HG02642 (cell line): ENCODE measurements at regions not wholly inside any gene's neighbourhood (a gene's known extent, or its start where the extent isn't known, plus 50 kb on each side); places are given as distances from the start of the nearest gene placed in this dataset.

ENCODE experiments used
- ATAC-seq: cut with Tn5 transposase; IDR thresholded peaks from one replicate; pipeline ENCODE4 v1.9.1; 2021; ENCODE audit warnings: mild to moderate bottlenecking; ENCODE audit not compliant: unreplicated experiment, poor library complexity

GRCh38 chr14:76974365-76974764, 54.1 kb downstream of the IRF2BPL start:
- no peak for ATAC-seq

DNA sequence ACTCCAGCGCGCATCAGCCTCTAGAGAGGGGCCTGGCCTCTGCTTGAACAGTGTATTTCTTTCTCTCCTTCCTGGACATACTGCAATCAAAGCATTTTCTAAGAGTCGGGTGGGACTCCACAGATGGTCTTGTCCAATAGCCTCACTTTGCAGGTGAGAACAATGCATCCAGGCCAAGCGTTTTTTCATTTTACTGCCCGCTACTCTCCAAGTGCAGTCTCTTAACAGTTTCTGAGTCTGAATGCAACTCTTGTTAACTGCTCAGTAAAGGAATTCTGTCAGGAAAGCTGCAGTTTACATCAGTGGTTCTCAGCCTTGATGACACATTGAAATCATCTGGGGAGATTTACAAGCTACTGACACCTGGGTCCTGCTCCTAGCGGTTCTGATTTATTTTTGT, 57.0 kb downstream of the IRF2BPL start:
- no peak for ATAC-seq

DNA sequence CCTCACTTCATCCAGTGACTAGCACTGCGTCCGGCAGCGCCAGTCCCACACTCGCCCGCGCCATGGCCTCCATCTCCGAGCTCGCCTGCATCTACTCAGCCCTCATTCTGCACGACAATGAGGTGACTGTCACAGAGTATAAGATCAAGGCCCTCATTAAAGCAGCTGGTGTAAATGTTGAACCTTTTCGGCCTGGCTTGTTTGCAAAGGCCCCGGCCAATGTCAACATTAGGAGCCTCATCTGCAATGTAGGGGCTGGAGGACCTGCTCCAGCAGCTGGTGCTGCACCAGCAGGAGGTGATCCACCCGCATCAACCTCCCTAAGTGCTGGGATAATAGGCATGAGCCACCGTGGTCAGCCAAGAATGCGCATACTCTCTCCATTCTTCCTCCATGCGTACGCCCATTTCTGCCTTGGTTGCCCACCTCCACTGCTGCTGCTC, 59.9 kb downstream of the IRF2BPL start:
- no peak for ATAC-seq

- ATAC-seq, result no peak
Measured at GRCh38 chr14:76967788-76968187, 60.7 kb downstream of the IRF2BPL start.

GRCh38 chr14:76965232-76965631, 63.3 kb downstream of the IRF2BPL start:
- ATAC-seq, result no peak

GRCh38 chr14:76964695-76965094, 63.8 kb downstream of the IRF2BPL start:
- ATAC-seq, result no peak

GRCh38 chr14:76963372-76963771, 65.1 kb downstream of the IRF2BPL start:
- no peak for ATAC-seq

- ATAC-seq, result no peak
Measured at GRCh38 chr14:76962303-76962660, 66.2 kb downstream of the IRF2BPL start.

DNA sequence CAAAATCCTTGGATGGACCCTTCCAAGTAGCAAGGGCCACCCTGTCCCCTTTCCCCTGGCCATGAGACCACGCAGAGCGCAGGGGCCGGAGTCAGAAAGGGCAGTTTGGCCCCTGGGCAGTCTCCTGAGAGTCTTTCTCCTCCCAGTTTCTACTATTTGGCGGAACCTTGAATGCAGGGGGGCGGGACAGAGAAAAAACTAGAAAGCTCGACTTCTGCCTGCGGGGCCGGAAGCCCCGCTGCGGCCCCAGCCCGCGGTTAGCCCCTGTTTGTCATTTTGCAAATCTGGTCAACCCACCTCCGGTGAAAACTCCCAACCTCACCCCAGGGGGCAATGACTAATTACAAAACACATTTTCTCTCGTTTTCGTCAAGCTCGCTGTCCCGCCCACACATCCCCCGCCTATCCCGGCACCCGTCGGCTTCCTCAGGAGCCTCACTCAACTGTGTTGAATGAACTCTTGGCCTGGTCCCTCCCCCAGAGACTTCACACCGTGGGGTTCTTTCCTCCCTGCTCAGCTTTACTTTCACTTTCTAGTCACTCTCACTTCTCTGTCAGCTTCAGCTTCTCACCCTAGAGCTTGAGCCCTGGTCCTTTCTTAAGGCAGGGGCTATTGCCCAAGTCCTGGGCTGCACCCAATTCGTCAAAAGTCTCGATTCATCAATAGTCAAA, 66.7 kb downstream of the IRF2BPL start:
- peak; percentile 88 for ATAC-seq

GRCh38 chr14:76958980-76959710, 69.4 kb downstream of the IRF2BPL start:
- ATAC-seq, result no peak

DNA sequence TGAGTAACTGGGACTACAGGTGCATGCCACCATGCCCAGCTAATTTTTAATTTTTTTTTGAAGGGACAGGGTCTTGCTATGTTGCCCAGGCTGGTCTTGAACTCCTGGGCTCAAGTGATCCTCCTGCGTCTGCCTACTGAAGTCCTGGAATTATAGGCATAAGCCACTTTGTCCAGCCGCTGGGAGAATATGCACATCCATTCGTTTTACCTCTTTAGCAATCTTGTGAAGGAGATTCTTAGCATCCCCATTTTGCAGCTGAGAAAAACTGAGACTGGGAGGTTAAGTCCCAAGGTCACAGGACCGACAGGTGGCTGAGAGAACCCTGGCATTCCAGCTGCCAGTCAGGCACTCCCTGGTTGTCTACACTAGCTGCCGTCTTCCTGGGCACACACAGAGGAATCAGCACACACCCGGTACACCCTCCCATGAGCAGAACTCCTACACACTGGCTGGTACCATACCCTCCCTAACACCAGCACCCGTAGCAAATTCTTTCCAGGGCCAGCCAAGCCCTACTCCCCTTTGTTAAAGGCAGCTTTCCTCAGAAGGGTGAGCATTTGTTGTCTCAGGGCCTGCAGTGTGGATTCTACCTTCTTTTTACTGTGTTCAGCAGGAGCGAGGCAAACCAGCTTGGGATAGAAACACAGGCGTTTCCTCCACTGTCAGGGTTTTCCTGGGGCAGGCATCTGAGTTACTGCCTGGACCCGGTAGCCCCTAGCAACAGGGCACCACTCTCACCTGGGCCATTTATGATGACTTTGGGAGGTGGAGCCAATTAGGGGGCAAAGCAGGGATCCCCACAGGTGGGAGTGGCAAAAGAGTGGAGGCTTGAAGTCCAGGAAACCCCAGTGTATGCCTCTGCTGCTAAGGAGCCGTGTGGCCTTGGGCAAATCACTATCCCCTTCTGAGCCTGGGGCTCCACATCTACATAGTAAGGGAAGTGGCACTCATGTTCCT, 70.2 kb downstream of the IRF2BPL start:
- no peak for ATAC-seq

- no peak for ATAC-seq
Measured at GRCh38 chr14:76957224-76957891, 71.2 kb downstream of the IRF2BPL start.

DNA sequence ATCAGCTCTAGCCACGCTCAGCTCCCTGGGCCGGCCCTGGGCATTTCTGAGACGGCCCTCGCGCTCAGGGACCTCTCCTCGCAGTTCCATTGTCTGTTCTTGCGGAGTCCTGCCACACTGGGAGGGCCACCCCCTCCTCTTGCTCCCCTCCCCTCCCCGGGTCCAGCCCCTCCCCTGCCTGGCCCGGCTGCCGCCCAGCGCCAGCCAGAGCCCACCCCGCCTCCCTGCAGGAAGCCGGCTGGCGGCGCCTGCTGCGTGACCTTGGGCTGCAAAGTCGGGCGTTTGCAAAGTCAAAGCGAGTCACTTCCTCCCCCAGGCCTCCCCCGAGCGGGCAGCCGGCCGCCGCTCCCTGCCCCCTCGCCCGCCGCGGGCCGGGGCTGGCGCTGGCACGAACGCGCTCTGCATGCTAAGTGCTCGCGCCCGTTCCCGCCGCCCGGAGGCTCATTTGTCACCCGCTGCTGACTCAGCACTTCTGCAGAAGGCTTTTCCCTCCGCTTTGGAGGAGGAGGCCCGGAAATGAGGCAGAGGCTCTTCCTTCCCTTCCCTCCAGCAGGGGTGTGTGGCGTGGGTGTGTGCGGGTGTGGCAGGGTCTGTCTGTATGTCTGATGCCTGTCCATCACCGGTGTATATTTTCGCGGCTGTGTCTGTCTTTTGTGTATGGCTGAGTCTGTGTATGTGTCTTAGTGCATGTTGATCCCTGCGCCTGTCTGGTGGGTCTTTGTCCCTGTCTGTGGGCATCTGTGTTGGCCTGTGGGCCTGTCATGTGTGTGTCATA, 72.0 kb downstream of the IRF2BPL start:
- peak; percentile 47 for ATAC-seq

GRCh38 chr14:76955575-76956315, 72.8 kb downstream of the IRF2BPL start:
- peak; percentile 35 for ATAC-seq

GRCh38 chr14:76954394-76955190, 73.9 kb downstream of the IRF2BPL start:
- no peak for ATAC-seq

DNA sequence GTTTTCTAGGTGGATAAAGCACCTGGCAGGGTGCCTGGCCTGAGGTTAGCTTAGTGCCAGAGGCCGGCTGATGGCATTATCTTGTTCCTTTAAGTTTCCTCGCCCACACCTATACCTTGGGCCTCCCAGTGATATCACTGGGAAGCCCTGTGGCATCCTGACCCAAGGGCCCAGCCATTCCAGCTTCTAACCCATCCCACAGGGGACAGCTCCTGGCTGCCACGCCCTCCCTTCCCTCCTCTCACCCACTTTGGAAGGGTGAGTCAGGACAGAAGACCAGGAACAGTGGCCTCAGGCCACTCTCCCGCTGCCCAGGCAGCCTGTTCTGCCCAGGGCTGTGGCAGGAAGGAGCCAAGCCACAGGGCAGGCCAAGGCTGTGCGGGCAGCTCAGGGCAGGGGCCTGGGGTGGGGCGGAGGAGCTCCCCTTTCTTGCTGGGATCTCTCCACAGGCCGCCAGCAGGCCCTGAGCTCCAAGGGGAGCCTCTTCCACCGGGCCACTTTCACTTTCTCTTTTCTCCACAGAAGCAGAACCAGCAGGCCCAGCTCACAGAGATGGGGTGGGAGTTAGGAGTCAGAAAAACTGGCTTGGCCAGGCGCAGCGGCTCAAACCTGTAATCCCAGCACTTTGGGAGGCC, 75.1 kb downstream of the IRF2BPL start:
- no peak for ATAC-seq

- no peak for ATAC-seq
Measured at GRCh38 chr14:76951166-76951565, 77.3 kb downstream of the IRF2BPL start.
